Esophagus muscularis mucosa (tissue), 4 donors: ENCODE measurements at regions not wholly inside any gene's neighbourhood (a gene's known extent, or its start where the extent isn't known, plus 50 kb on each side); places are given as distances from the start of the nearest gene placed in this dataset.
"Not testable (repeated sequence)": the region's sequence is repeated elsewhere in the genome, so short reads cannot be mapped to it uniquely, and the experiment has no call there.

Experiments
- DNase-seq: peaks from one replicate; pipeline ENCODE4 v3.0.0-alpha.2; 2017; ENCODE audit errors: extremely low spot score
- H3K27ac ChIP-seq, 4 donors: fragments of 200-600 bp; sonication (generic); replicated peaks in 1 of 4; 1 replicate in 3 of 4; 2 replicates in 1 of 4; pipeline ENCODE4 v1.5.1; 2016 to 2019; ENCODE audit warnings: mild to moderate bottlenecking in 1 of 4
- H3K27me3 ChIP-seq, 4 donors: fragments of 200-600 bp; sonication (generic); one replicate each; pipeline versions ENCODE4 v1.5.1 to v1.6.0; 2016 to 2019
- H3K36me3 ChIP-seq, 4 donors: fragments of 200-600 bp; sonication (generic); one replicate each; pipeline ENCODE4 v1.5.1; 2016 to 2019
- H3K4me1 ChIP-seq, 4 donors: fragments of 200-600 bp; sonication (generic); one replicate each; pipeline ENCODE4 v1.5.1; 2016 to 2019
- H3K4me3 ChIP-seq, 4 donors: fragments of 200-600 bp; sonication (generic); 1 replicate in 2 of 4; 2 replicates in 2 of 4; pipeline ENCODE4 v1.5.1; 2016 to 2019; ENCODE audit warnings: mild to moderate bottlenecking in 4 of 4, moderate library complexity in 1 of 4
- H3K9me3 ChIP-seq, 4 donors: fragments of 200-600 bp; sonication (generic); 1 replicate in 3 of 4; 2 replicates in 1 of 4; pipeline ENCODE4 v1.5.1; 2016 to 2019
- CTCF ChIP-seq, 3 experiments: fragments of 200-600 bp in 2 of 3; fragments of 450-650 bp in 1 of 3; sonication (generic) in 2 of 3; IDR thresholded peaks; one replicate each; pipeline ENCODE4 v1.5.1; 2017 to 2019; ENCODE audit warnings: antibody characterized with exemption in 3 of 3, mild to moderate bottlenecking in 2 of 3, moderate library complexity in 1 of 3
- EP300 ChIP-seq: sonication (generic); formaldehyde crosslinking; IDR thresholded peaks from one replicate; pipeline ENCODE4 v1.6.1; 2017; ENCODE audit warnings: antibody characterized with exemption
- POLR2A ChIP-seq: fragments of 450-650 bp; IDR thresholded peaks from one replicate; pipeline ENCODE4 v1.6.1; 2017; ENCODE audit warnings: antibody characterized with exemption, moderate library complexity, mild to moderate bottlenecking, low read depth
- POLR2AphosphoS5 ChIP-seq, 2 donors: sonication (generic); formaldehyde crosslinking; IDR thresholded peaks; one replicate each; pipeline ENCODE4 v1.6.1; 2017; ENCODE audit warnings: antibody characterized with exemption in 2 of 2
- WGBS: methylation state at CpG from one replicate; pipeline ENCODE4 v1.1.5; 2018; 5-methylcytosine and 5-hydroxymethylcytosine counted together
- intact Hi-C: fragments of 100-400 bp; cut with DNase I; formaldehyde crosslinking; loops from one replicate; pipeline ENCODE4 v1.15.1; 2023

DNA sequence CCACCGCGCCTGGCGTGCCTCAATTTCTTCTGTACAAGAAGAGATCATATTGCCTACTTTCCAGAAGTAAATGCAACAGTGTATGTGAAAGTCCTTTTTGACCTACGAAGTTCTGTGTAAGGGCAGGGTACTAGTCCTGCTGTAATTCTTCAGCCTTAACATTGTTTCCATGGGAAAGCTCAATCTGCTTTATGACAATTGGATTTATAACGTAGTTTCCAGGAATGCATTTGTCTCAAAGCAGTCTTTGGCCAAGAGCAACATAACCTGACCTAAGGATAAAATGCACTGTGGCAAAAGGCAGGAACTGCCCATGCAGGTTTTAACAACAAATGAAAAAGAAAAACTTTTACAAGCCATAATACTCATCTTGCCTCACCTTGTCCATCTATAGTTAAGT, 108.1 kb upstream of the PODXL start:
- Histone ChIP-seq H3K36me3 (no peaks in the 10 kb centered on the region), H3K27ac (no peak overlapping the region), H3K4me1 (no peaks in the 10 kb centered on the region), H3K27me3 (no peaks in the 10 kb centered on the region), H3K9me3 (no peaks in the 10 kb centered on the region), H3K4me3 (no peak overlapping the region)
- TF ChIP-seq CTCF (IDR thresholded peaks at IDR 0.05) = no peak
- no peak for TF ChIP-seq POLR2A
- TF ChIP-seq POLR2AphosphoS5 (IDR thresholded peaks at IDR 0.05) = no peak
- no peak for TF ChIP-seq EP300
- intact Hi-C loops = no loop called here
- 84% methylated on average over 5 of the region's 5 CpGs for WGBS
- DNase-seq = no peak

- H3K27me3 ChIP-seq, H3K36me3 ChIP-seq, H3K27ac ChIP-seq, H3K4me3 ChIP-seq, DNase-seq, H3K9me3 ChIP-seq, H3K4me1 ChIP-seq, intact Hi-C loops: not testable (repeated sequence)
- WGBS = 82% methylated on average over 12 of the region's 15 CpGs
These were observed 106.0 kb upstream of the PODXL start for GRCh38 chr7:131662301-131662873.

DNA sequence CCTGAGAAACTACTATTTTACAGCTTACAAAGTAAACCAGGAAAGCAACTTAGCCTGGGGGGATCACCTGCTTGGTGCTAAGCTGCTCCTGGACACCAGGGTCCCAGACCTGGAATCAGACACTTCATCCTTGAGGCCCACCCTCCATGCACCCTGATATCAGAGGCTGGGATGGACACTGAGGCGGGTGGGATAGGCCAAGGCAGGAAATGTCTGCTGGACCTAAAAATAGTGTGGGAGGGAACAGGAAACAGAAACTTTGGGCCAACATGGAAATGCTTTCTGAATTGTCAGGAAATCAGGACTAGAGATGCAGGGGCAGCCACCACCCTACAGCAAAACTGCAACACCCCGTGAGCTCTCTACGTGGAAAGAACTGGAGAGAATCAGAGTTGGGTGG, 101.5 kb upstream of the PODXL start:
- peaks cover 0 to 3% (median 0%) of the 10 kb centered on the region in 4 donors for H3K27me3 ChIP-seq
- 68% methylated on average over 3 of the region's 3 CpGs for WGBS
- intact Hi-C loops = no loop called here
- H3K27ac ChIP-seq = peak overlapping the region in 3 of 4 donors; percentile 20 to 28 (median 23)
- H3K4me3 ChIP-seq = no peak overlapping the region
- no peaks in the 10 kb centered on the region for H3K9me3 ChIP-seq
- DNase-seq = no peak
- peaks cover 0 to 11% (median 3%) of the 10 kb centered on the region in 4 donors for H3K4me1 ChIP-seq
- no peaks in the 10 kb centered on the region for H3K36me3 ChIP-seq
- TF ChIP-seq EP300 (no peak), POLR2AphosphoS5 (IDR thresholded peaks at IDR 0.05) (no peak), CTCF (IDR thresholded peaks at IDR 0.05) (no peak), POLR2A (no peak)

- peaks cover 0 to 11% (median 3%) of the 10 kb centered on the region in 4 donors for H3K4me1 ChIP-seq
- DNase-seq = no peak
- no peaks in the 10 kb centered on the region for H3K9me3 ChIP-seq
- 90% methylated on average over 10 of the region's 10 CpGs for WGBS
- intact Hi-C loops = no loop called here
- peak overlapping the region in 3 of 4 donors; percentile 20 to 28 (median 23) for H3K27ac ChIP-seq
- H3K36me3 ChIP-seq = no peaks in the 10 kb centered on the region
- H3K4me3 ChIP-seq = no peak overlapping the region
- TF ChIP-seq CTCF (IDR thresholded peaks at IDR 0.05) = no peak
- no peak for TF ChIP-seq POLR2A
- no peak for TF ChIP-seq EP300
- TF ChIP-seq POLR2AphosphoS5 (IDR thresholded peaks at IDR 0.05) = no peak
- peaks cover 0 to 3% (median 0%) of the 10 kb centered on the region in 4 donors for H3K27me3 ChIP-seq
These were observed 100.7 kb upstream of the PODXL start for GRCh38 chr7:131656980-131657723.

GRCh38 chr7:131655866-131656265, 99.4 kb upstream of the PODXL start:
- H3K27ac ChIP-seq = no peak overlapping the region
- no peak overlapping the region for H3K4me3 ChIP-seq
- no peaks in the 10 kb centered on the region for H3K36me3 ChIP-seq
- H3K9me3 ChIP-seq = no peaks in the 10 kb centered on the region
- intact Hi-C loops = loop anchor here (1.0 kb wide), 1 partner anchor 148 kb away; no protein-coding TSS in a partner anchor
- TF ChIP-seq POLR2AphosphoS5 (IDR thresholded peaks at IDR 0.05) (no peak), POLR2A (no peak), CTCF (IDR thresholded peaks at IDR 0.05) (no peak), EP300 (no peak)
- WGBS = 98% methylated on average over 7 of the region's 7 CpGs
- peaks cover 0 to 11% (median 3%) of the 10 kb centered on the region in 4 donors for H3K4me1 ChIP-seq
- no peak for DNase-seq
- peaks cover 0 to 3% (median 0%) of the 10 kb centered on the region in 4 donors for H3K27me3 ChIP-seq
